Parathyroid adenoma (tissue), 2 donors: ENCODE measurements at regions not wholly inside any gene's neighbourhood (a gene's known extent, or its start where the extent isn't known, plus 50 kb on each side); places are given as distances from the start of the nearest gene placed in this dataset.

Experiments
- H2AFZ ChIP-seq: fragments of 300-600 bp; sonication (generic); one replicate; pipeline ENCODE4 v1.7.0; 2017; ENCODE audit warnings: antibody characterized with exemption, mild to moderate bottlenecking
- H3K27ac ChIP-seq: fragments of 300-600 bp; sonication (generic); one replicate; pipeline ENCODE4 v1.7.0; 2017
- H3K27me3 ChIP-seq: fragments of 300-600 bp; sonication (generic); one replicate; pipeline ENCODE4 v1.7.0; 2017; ENCODE audit warnings: low read length; ENCODE audit not compliant: control insufficient read depth, insufficient read depth
- H3K36me3 ChIP-seq: fragments of 300-600 bp; sonication (generic); one replicate; pipeline ENCODE4 v1.7.0; 2017; ENCODE audit warnings: low read length; ENCODE audit not compliant: control insufficient read depth, insufficient read depth
- H3K4me1 ChIP-seq: fragments of 300-600 bp; sonication (generic); one replicate; pipeline ENCODE4 v1.7.0; 2017; ENCODE audit warnings: control low read depth
- H3K4me2 ChIP-seq: fragments of 300-600 bp; sonication (generic); one replicate; pipeline ENCODE4 v1.7.0; 2017; ENCODE audit warnings: low read length
- H3K4me3 ChIP-seq: fragments of 300-600 bp; sonication (generic); one replicate; pipeline ENCODE4 v1.7.0; 2017; ENCODE audit warnings: low read depth, low read length
- H3K79me2 ChIP-seq: fragments of 300-600 bp; sonication (generic); one replicate; pipeline ENCODE4 v1.7.0; 2017; ENCODE audit warnings: control low read depth
- H3K9ac ChIP-seq: fragments of 300-600 bp; sonication (generic); one replicate; pipeline ENCODE4 v1.7.0; 2017; ENCODE audit warnings: mild to moderate bottlenecking
- H3K9me3 ChIP-seq: fragments of 300-600 bp; sonication (generic); one replicate; pipeline ENCODE4 v1.7.0; 2017; ENCODE audit warnings: low read length; ENCODE audit not compliant: control insufficient read depth
- TF ChIP-seq, protein P1 (sequence below): fragments of 300-600 bp; sonication (generic); IDR thresholded peaks from one replicate; pipeline ENCODE4 v1.7.0; 2017; ENCODE audit warnings: antibody characterized with exemption, mild to moderate bottlenecking
- donor health status: primary hyperparathyroidism.

DNA sequence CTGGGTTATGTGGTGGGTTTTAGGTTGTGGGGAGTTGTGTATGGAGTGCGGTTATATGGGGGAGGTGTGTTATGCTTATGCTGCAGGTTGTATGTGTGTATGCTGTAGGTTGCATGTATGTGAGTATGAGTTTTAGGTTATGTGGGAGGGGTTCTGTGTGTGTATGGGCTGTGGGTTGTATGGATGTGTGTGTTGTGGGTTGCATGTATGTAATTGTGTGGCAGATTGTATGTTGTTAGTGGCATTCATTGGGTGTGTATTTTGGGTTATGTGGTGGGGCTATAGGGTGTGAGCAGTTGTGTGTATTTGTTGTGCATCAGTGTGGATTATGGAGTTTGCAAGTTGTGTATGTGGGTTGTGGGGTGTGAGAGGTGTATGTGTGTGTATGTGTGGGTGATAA lies 277.4 kb downstream of the NPIPA8 start:
- H3K9me3 ChIP-seq, result no peaks in the 10 kb centered on the region
- H3K36me3 ChIP-seq, result no peaks in the 10 kb centered on the region
- no peak overlapping the region for H3K4me3 ChIP-seq
- H2AFZ ChIP-seq, result no peak overlapping the region
- H3K4me1 ChIP-seq, result no peaks in the 10 kb centered on the region
- no peak overlapping the region for H3K9ac ChIP-seq
- H3K4me2 ChIP-seq, result no peak overlapping the region
- TF ChIP-seq, protein P1, sequence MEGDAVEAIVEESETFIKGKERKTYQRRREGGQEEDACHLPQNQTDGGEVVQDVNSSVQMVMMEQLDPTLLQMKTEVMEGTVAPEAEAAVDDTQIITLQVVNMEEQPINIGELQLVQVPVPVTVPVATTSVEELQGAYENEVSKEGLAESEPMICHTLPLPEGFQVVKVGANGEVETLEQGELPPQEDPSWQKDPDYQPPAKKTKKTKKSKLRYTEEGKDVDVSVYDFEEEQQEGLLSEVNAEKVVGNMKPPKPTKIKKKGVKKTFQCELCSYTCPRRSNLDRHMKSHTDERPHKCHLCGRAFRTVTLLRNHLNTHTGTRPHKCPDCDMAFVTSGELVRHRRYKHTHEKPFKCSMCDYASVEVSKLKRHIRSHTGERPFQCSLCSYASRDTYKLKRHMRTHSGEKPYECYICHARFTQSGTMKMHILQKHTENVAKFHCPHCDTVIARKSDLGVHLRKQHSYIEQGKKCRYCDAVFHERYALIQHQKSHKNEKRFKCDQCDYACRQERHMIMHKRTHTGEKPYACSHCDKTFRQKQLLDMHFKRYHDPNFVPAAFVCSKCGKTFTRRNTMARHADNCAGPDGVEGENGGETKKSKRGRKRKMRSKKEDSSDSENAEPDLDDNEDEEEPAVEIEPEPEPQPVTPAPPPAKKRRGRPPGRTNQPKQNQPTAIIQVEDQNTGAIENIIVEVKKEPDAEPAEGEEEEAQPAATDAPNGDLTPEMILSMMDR, result no peak
- no peaks in the 10 kb centered on the region for H3K27me3 ChIP-seq
- H3K27ac ChIP-seq, result no peak overlapping the region
- no peaks in the 10 kb centered on the region for H3K79me2 ChIP-seq

DNA sequence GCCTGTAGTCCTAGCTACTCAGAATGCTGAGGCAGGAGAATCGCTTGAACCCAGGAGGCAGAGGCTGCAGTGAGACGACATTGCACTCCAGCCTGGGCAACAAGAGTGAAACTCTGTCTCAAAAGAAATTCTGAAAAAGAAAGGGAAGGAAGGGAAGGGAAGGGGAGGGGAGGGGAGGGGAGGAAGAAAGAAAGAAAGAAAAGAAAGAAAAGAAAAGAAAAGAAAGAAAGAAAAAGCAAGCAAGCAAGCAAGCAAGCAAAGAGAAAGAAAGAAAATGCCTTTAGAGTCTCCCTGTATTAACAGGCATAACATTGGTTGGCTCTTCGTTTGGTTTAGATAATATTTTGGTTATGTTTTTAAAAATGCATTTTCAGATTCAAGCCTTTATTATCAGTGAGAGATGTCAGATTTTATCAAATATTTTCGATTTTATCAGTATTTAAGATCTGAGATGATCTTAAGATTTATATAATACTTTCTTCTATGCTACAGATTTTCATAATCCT lies 281.1 kb downstream of the NPIPA8 start:
- TF ChIP-seq, protein P1, result no peak
- H3K27me3 ChIP-seq, result no peaks in the 10 kb centered on the region
- no peaks in the 10 kb centered on the region for H3K79me2 ChIP-seq

DNA sequence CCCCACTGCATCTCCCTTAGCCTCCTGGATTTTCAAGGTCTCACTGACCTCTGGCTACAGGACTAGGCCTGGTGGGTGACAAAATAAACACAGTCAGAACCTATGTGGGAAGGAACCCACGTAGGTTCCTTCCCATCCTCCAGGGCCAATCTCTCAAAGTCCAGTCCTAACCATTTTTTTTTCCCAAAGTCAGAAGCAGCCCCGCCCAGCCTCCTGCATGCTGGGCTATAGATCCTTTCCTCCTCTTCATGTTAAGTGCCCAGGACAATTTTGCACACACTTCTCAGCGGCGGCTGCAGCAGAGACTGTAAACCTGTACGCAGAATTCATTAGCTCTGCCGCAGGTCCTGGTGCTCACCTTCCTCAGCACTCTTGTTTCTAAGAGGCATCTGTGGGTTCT lies 285.8 kb downstream of the NPIPA8 start:
- Histone ChIP-seq H3K36me3 (no peaks in the 10 kb centered on the region), H2AFZ (no peak overlapping the region), H3K4me1 (peaks cover 4% of the 10 kb centered on the region), H3K79me2 (no peaks in the 10 kb centered on the region), H3K9ac (no peak overlapping the region), H3K9me3 (no peaks in the 10 kb centered on the region), H3K4me3 (no peak overlapping the region), H3K27ac (no peak overlapping the region), H3K27me3 (no peaks in the 10 kb centered on the region), H3K4me2 (no peak overlapping the region)
- TF ChIP-seq, protein P1, result no peak

More for the DNA sequence above, 281.1 kb downstream of the NPIPA8 start:
- no peak overlapping the region for H3K4me2 ChIP-seq
- no peak overlapping the region for H3K9ac ChIP-seq
- H3K4me3 ChIP-seq, result no peak overlapping the region
- H3K36me3 ChIP-seq, result no peaks in the 10 kb centered on the region
- H3K27ac ChIP-seq, result no peak overlapping the region
- no peaks in the 10 kb centered on the region for H3K4me1 ChIP-seq
- H3K9me3 ChIP-seq, result no peaks in the 10 kb centered on the region
- no peak overlapping the region for H2AFZ ChIP-seq

DNA sequence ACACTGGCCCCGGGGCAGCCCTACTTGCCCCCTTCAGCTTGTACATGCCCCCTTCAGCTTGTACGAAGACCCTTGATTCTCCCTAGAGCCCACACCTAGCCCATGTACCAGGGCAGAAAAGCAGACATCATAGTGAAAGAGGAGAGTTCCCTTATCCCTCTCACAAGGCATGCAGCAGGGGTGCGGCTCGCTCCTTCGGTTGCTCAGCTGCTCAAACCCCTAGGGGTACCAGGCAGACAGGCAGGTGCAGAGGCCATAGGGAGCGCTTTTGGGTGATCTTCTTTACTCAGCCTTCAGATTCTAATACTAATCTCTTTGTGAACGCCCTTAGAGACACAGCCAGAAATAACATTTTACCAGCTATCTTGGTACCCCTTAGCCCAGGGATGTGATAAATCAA lies 286.3 kb downstream of the NPIPA8 start:
- no peak overlapping the region for H3K4me3 ChIP-seq

More for the DNA sequence above, 286.3 kb downstream of the NPIPA8 start:
- H3K36me3 ChIP-seq, result no peaks in the 10 kb centered on the region
- no peaks in the 10 kb centered on the region for H3K27me3 ChIP-seq
- H3K4me1 ChIP-seq, result peaks cover 4% of the 10 kb centered on the region
- no peaks in the 10 kb centered on the region for H3K9me3 ChIP-seq
- H2AFZ ChIP-seq, result no peak overlapping the region
- no peak overlapping the region for H3K27ac ChIP-seq
- TF ChIP-seq, protein P1, result no peak
- H3K79me2 ChIP-seq, result no peaks in the 10 kb centered on the region
- H3K9ac ChIP-seq, result no peak overlapping the region
- H3K4me2 ChIP-seq, result no peak overlapping the region
